ENCODE measurements at regions not wholly inside any gene's neighbourhood (a gene's known extent, or its start where the extent isn't known, plus 50 kb on each side); places are given as distances from the start of the nearest gene placed in this dataset.

GRCh38 chr9:99605016-99605743, 216.5 kb upstream of the NR4A3 start:
- no peak for TF ChIP-seq CTCF (IDR thresholded peaks at IDR 0.05)
- no peak for TF ChIP-seq POLR2A (IDR thresholded peaks at IDR 0.05)
- TF ChIP-seq EP300 (IDR thresholded peaks at IDR 0.05), result no peak
- WGBS, 3 donors, result 26 to 47% (median 44%) methylated on average over 5 of the region's 5 CpGs
- no peak overlapping the region for H3K4me3 ChIP-seq
- H3K27ac ChIP-seq, result no peak overlapping the region
- no peaks in the 10 kb centered on the region for H3K9me3 ChIP-seq
- intact Hi-C loops (cut with DNase I), result no loop called here
- no peak for DNase-seq
- no peaks in the 10 kb centered on the region for H3K4me1 ChIP-seq (ENCODE audit: insufficient read depth)
- H3K27me3 ChIP-seq, result no peaks in the 10 kb centered on the region
- H3K36me3 ChIP-seq, result no peaks in the 10 kb centered on the region

GRCh38 chr9:99606296-99606695, 215.4 kb upstream of the NR4A3 start:
- DNase-seq, result no peak
- Histone ChIP-seq H3K27me3 (no peaks in the 10 kb centered on the region), H3K9me3 (no peaks in the 10 kb centered on the region), H3K4me3 (no peak overlapping the region), H3K27ac (no peak overlapping the region), H3K36me3 (no peaks in the 10 kb centered on the region), H3K4me1 (ENCODE audit: insufficient read depth) (no peaks in the 10 kb centered on the region)
- TF ChIP-seq POLR2A (IDR thresholded peaks at IDR 0.05) (no peak), EP300 (IDR thresholded peaks at IDR 0.05) (no peak), CTCF (IDR thresholded peaks at IDR 0.05) (no peak)
- WGBS, 3 donors, result 93 to 97% (median 95%) methylated on average over 2 of the region's 2 CpGs
- intact Hi-C loops (cut with DNase I), result no loop called here

- H3K4me3 ChIP-seq, result no peak overlapping the region
- no peak for DNase-seq
- TF ChIP-seq POLR2A (IDR thresholded peaks at IDR 0.05) (no peak), CTCF (IDR thresholded peaks at IDR 0.05) (no peak), EP300 (IDR thresholded peaks at IDR 0.05) (no peak)
- H3K4me1 ChIP-seq (ENCODE audit: insufficient read depth), result no peaks in the 10 kb centered on the region
- intact Hi-C loops (cut with DNase I), result no loop called here
- no peaks in the 10 kb centered on the region for H3K27me3 ChIP-seq
- 21 to 35% (median 26%) methylated on average over 4 of the region's 4 CpGs for WGBS, 3 donors
- no peak overlapping the region for H3K27ac ChIP-seq
- H3K9me3 ChIP-seq, result no peaks in the 10 kb centered on the region
- H3K36me3 ChIP-seq, result no peaks in the 10 kb centered on the region
These were observed 214.7 kb upstream of the NR4A3 start for GRCh38 chr9:99606957-99607356.

DNA sequence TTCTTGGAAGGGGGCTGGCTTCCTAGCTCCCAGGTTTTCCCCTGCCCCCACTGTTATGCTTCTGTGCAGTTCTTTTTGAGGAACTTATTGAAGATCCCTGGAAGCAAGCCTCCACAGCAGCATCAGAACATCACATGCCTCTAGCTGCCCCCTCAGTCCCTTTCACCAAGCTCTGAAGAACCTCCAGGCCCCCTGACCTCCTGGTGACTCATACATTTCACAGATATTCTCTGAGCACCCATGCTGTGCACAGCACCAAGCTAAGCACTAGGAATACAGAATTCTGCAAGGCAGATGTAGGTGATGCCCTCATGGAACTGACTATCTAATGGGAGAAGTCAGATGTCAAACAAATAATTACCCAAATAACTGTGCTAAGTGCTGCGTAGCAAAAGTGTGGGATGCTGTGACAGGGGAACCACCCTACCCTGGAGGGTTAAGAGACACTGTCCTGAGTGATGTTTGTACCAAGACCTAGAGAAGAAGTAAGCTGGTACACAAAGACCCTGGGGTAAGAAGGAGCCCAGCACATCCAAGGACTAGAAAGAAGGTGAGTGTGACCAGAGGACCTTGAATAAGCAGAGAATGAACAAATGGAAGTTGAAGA, 213.7 kb upstream of the NR4A3 start:
- DNase-seq, result no peak
- Histone ChIP-seq H3K27me3 (no peaks in the 10 kb centered on the region), H3K36me3 (no peaks in the 10 kb centered on the region), H3K4me1 (ENCODE audit: insufficient read depth) (no peaks in the 10 kb centered on the region), H3K27ac (no peak overlapping the region), H3K9me3 (no peaks in the 10 kb centered on the region), H3K4me3 (no peak overlapping the region)
- WGBS, 3 donors, result 57 to 73% (median 64%) methylated on average over 1 of the region's 1 CpG
- TF ChIP-seq POLR2A (IDR thresholded peaks at IDR 0.05) (no peak), CTCF (IDR thresholded peaks at IDR 0.05) (no peak), EP300 (IDR thresholded peaks at IDR 0.05) (no peak)
- intact Hi-C loops (cut with DNase I), result no loop called here
